ENCODE measurements at regions not wholly inside any gene's neighbourhood (a gene's known extent, or its start where the extent isn't known, plus 50 kb on each side); places are given as distances from the start of the nearest gene placed in this dataset.
"Not testable (repeated sequence)": the region's sequence is repeated elsewhere in the genome, so short reads cannot be mapped to it uniquely, and the experiment has no call there.

- DNase-seq (ENCODE audit: low read depth), result no peak
Measured at GRCh38 chr17:14621826-14622614, 321.1 kb downstream of the HS3ST3B1 start.

- DNase-seq (ENCODE audit: low read depth), result no peak
Measured at GRCh38 chr17:14619821-14620220, 318.9 kb downstream of the HS3ST3B1 start.

- DNase-seq (ENCODE audit: low read depth), result no peak
Measured at GRCh38 chr17:14616528-14616927, 315.6 kb downstream of the HS3ST3B1 start.

GRCh38 chr17:14605267-14605599, 304.4 kb downstream of the HS3ST3B1 start:
- no peak for DNase-seq (ENCODE audit: low read depth)

DNA sequence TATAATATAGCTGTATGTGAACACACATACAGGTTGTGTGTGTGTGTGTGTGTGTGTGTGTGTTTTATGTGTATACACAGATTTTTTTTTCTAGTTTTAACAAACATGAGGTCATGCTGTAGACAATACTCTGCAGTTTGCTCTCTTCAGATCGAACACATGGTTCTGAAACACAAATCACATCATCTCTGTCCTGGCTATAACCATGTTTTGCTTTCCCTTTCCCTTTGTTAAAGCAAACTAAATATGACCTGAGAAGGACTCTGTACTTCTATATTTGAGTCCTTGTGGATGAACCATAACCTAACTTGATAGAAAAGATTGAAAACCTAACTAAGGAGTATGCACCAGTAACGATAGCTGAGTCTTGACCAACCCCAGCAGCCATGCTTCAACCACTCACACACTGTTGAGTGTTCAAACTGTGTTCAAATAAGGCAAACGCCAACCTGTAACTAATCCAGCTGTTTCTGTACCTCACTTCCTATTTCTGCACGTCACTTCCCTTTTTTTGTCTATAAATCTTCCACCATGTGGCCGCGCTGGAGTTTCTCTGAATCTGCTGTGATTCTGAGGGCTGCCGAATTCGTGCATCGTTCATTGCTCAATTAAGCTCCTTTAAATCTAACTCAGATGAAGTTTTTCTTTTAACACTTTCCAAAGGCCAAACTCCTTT, 303.8 kb downstream of the HS3ST3B1 start:
- DNase-seq (ENCODE audit: low read depth), result no peak

- no peak for DNase-seq (ENCODE audit: low read depth)
Measured at GRCh38 chr17:14596224-14596623, 295.3 kb downstream of the HS3ST3B1 start.

GRCh38 chr17:14595656-14596055, 294.8 kb downstream of the HS3ST3B1 start:
- DNase-seq (ENCODE audit: low read depth), result no peak

DNA sequence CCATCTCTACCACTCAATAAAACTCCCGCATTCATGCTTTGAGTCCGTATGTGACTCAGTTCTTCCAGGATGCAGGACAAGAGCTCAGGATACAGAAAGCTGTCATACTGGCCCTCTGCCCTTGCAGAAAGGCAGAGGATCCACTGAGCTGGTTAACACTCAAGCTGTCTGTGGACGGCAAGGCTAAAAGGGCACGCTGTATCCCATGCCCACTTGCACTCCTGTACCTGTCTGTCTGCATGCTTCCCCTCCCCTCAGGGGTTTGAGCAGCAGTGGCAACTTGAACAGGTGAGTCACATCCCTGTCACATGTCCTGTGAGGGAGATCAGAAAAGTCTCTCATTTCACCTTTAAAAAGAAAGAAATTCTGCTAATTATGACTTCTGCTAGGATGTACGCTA, 293.8 kb downstream of the HS3ST3B1 start:
- DNase-seq (ENCODE audit: low read depth), result no peak

DNA sequence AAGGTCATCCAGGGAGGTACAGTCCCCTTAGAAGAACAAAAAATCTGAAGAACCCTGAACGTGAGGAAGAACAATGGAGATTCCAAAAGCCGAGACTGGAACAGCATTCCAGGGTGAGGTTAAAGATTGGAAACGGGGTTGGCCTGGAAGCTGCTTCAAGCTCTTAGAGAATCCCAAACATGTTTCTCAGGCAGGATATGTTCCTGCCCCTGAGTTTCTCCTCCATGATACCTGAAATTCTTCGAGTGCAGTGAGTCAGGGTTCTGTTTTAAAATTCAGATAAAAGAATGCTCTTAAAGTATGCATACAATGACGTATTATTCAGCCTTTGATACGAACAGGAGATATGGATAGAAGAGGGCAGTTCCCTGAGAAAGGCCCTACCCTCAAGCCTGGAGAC, 293.1 kb downstream of the HS3ST3B1 start:
- no peak for DNase-seq (ENCODE audit: low read depth)

- DNase-seq (ENCODE audit: low read depth), result no peak
Measured at GRCh38 chr17:14590459-14591250, 289.8 kb downstream of the HS3ST3B1 start.

DNA sequence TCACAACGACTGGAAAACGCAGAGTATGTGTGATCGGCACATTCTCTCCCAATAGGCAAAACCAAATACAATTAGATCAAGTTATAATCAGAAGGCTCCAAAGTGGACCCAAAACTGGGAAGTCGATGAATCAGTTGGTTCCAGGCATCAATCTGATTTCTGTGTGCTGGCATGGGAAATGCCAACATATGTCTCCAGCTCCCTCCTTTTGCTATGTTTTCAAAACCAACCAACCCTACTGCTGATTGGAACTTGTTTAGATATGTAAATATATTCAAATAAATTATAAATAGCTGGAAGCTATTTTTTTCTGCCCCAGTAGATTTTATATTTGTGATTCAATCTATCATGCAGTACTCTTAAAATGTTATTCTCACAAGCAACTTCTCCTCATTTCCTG, 284.2 kb downstream of the HS3ST3B1 start:
- no peak for DNase-seq (ENCODE audit: low read depth)

GRCh38 chr17:14582996-14583395, 282.1 kb downstream of the HS3ST3B1 start:
- no peak for DNase-seq (ENCODE audit: low read depth)

- no peak for DNase-seq (ENCODE audit: low read depth)
Measured at GRCh38 chr17:14581186-14581830, 280.4 kb downstream of the HS3ST3B1 start.

- no peak for DNase-seq (ENCODE audit: low read depth)
Measured at GRCh38 chr17:14580499-14580898, 279.6 kb downstream of the HS3ST3B1 start.

DNA sequence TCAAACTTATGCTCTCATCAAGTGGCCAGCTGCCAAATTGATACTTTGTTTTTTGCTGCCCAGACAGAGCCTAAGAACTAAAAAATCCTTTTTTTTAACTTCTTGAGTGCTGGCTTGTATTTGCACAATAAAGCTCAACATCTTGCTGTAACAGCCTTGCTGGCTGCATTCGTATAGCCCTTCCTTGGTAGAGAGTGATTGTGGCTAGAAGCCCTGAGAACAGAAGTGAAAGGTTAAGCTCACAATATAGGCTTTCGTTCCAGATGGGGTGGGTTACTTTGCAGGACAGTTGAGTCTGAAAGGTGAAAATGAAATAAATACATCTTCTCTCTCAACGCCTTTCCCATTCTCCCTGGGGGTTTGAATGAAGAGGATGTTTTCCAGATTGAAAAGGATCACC, 278.8 kb downstream of the HS3ST3B1 start:
- DNase-seq (ENCODE audit: low read depth), result no peak

DNA sequence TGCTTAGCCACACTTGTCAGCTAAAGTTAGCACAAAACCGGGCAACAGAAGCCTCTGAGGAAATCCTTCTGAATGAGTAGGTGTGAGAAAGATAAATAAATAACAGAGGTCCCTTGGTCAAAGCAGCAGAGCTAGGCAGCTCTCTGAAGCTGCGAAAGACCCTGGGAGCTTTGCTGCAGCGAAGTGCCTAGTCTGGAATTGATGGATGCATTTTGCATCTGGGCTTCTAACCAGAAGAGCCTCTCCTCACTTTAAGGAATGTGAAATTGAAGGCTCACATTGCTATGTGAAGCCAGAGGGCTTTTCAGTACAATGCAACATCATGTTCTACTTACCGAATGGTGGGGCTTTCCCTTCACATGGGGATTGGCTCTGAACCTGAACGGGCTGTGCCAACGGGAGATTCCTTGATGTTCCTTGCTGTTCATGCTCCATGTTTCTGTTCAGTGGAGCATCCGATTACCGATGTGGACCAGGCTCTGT, 274.6 kb downstream of the HS3ST3B1 start:
- no peak for DNase-seq (ENCODE audit: low read depth)

- not testable (repeated sequence) for DNase-seq (ENCODE audit: low read depth)
Measured at GRCh38 chr17:14560325-14560724, 259.4 kb downstream of the HS3ST3B1 start.

- DNase-seq (ENCODE audit: low read depth), result no peak
Measured at GRCh38 chr17:14559264-14560119, 258.6 kb downstream of the HS3ST3B1 start.

GRCh38 chr17:14557480-14557879, 256.6 kb downstream of the HS3ST3B1 start:
- no peak for DNase-seq (ENCODE audit: low read depth)

DNA sequence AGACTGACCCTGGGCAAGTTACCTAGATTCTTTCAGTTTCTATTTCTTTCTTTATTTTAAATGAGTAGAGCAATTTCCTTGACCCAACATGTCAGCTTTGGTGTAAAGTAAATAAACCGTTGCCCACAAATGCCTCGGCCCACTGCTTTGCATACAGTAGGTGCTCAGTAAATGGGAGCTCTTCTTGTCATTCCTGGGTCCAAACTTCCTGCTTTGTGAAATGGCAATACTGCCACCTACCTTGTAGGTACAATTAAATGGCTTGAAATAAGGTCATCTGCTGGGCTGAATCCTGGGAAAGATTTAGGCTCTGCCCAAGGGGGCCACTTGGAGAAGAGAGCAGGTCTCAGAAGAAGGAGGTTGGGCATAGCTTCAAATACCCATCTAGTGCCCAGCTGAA, 253.0 kb downstream of the HS3ST3B1 start:
- DNase-seq (ENCODE audit: low read depth), result no peak

DNA sequence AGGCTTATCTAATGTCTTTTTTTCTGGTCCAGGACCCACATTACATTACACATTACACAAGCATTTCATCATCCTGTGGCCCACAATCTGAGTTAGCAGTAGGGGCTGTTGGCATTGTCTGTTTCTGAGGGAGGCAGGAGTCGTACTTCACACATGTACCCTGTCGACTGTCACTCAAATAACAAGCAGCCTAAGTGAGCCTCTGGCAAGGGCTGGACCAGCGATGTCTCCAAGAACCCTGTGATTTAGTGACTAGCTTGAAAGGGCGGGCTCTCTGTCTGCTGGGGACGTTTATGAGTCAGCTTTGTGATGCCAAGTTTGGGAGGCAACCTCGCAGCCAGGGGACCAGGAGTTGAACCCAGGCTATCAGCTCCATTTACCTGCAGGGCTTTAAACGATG, 251.4 kb downstream of the HS3ST3B1 start:
- DNase-seq (ENCODE audit: low read depth), result no peak
